Activated CD8-positive, alpha-beta T cell treated with anti-CD3 and anti-CD28 coated beads for 36 hours (primary cell): ENCODE measurements at regions not wholly inside any gene's neighbourhood (a gene's known extent, or its start where the extent isn't known, plus 50 kb on each side); places are given as distances from the start of the nearest gene placed in this dataset.

Experiments used
- ATAC-seq: fragments of 200-7000 bp; cut with Tn5 transposase; one replicate; pipeline ENCODE4 v1.10.0; 2021; ENCODE audit warnings: mild to moderate bottlenecking, moderate library complexity
- CTCF ChIA-PET: fragments of 350-600 bp; sonication (Branson Sonifier 250); formaldehyde crosslinking; loops from one replicate; lab custom pipeline; 2021; ENCODE audit warnings: antibody characterized with exemption; lab: Charles Lee
- POLR2A ChIA-PET: fragments of 350-600 bp; sonication (Branson Sonifier 250); formaldehyde crosslinking; loops from one replicate; lab custom pipeline; 2021; ENCODE audit warnings: antibody characterized with exemption; lab: Charles Lee
- DNase-seq: peaks from one replicate; pipeline ENCODE4 v3.0.0-alpha.2; 2020
- H3K27ac Mint-ChIP-seq: one replicate; pipeline ENCODE4 v1.8.0; 2021; ENCODE audit warnings: mild to moderate bottlenecking, mixed read lengths
- H3K27me3 Mint-ChIP-seq: one replicate; pipeline ENCODE4 v1.8.0; 2021; ENCODE audit warnings: mixed read lengths
- H3K36me3 Mint-ChIP-seq: one replicate; pipeline ENCODE4 v1.8.0; 2021; ENCODE audit warnings: low read depth, mixed read lengths
- H3K4me1 Mint-ChIP-seq: one replicate; pipeline ENCODE4 v1.8.0; 2021; ENCODE audit warnings: low read depth, mixed read lengths
- H3K4me3 Mint-ChIP-seq: one replicate; pipeline ENCODE4 v1.8.0; 2021; ENCODE audit warnings: mild to moderate bottlenecking, moderate library complexity, mixed read lengths
- H3K9me3 Mint-ChIP-seq: one replicate; pipeline ENCODE4 v1.8.0; 2021; ENCODE audit warnings: mixed read lengths
- intact Hi-C: fragments of 100-400 bp; cut with micrococcal nuclease; formaldehyde crosslinking; loops from one replicate; pipeline ENCODE4 v1.10.0; 2022
- TF ChIP-seq, protein P1 (sequence below): fragments of 200-600 bp; IDR thresholded peaks from one replicate; pipeline ENCODE4 v1.8.0; 2022; ENCODE audit warnings: antibody characterized with exemption, mild to moderate bottlenecking

DNA sequence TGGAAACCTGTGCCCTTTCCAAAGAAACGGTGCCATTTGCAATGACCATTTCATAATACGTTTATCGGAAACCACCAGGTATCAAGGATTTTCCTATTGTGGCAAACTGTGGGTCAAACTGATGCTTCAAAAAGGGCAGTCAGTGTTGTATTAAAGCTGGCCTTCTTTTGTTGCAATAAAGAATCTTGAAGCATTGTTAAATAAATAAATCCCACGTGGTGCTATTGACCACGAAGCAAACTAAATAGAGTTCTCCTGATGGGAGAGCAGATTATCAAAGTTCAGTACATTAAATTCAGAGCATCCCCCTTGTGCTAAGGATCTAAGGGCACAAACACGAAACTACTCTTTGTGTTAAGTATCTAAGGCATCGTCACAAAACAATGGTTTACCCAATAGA lies 545.9 kb upstream of the MIR17HG start:
- ATAC-seq (no peak), DNase-seq (no peak)
- no peaks in the 10 kb centered on the region for H3K9me3 Mint-ChIP-seq
- no peaks in the 10 kb centered on the region for H3K4me1 Mint-ChIP-seq
- POLR2A ChIA-PET: no interaction called here
- H3K36me3 Mint-ChIP-seq: no peaks in the 10 kb centered on the region
- H3K27me3 Mint-ChIP-seq: no peaks in the 10 kb centered on the region
- TF ChIP-seq, protein P1, sequence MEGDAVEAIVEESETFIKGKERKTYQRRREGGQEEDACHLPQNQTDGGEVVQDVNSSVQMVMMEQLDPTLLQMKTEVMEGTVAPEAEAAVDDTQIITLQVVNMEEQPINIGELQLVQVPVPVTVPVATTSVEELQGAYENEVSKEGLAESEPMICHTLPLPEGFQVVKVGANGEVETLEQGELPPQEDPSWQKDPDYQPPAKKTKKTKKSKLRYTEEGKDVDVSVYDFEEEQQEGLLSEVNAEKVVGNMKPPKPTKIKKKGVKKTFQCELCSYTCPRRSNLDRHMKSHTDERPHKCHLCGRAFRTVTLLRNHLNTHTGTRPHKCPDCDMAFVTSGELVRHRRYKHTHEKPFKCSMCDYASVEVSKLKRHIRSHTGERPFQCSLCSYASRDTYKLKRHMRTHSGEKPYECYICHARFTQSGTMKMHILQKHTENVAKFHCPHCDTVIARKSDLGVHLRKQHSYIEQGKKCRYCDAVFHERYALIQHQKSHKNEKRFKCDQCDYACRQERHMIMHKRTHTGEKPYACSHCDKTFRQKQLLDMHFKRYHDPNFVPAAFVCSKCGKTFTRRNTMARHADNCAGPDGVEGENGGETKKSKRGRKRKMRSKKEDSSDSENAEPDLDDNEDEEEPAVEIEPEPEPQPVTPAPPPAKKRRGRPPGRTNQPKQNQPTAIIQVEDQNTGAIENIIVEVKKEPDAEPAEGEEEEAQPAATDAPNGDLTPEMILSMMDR: no peak
- no peak overlapping the region for H3K27ac Mint-ChIP-seq
- intact Hi-C loops: no loop called here
- CTCF ChIA-PET: no interaction called here
- no peak overlapping the region for H3K4me3 Mint-ChIP-seq

GRCh38 chr13:90803210-90803609 lies 544.3 kb upstream of the MIR17HG start:
- peaks cover 2% of the 10 kb centered on the region for H3K9me3 Mint-ChIP-seq
- no peaks in the 10 kb centered on the region for H3K36me3 Mint-ChIP-seq
- no peak for ATAC-seq
- no peaks in the 10 kb centered on the region for H3K4me1 Mint-ChIP-seq
- TF ChIP-seq, protein P1: no peak
- no peak overlapping the region for H3K27ac Mint-ChIP-seq
- H3K27me3 Mint-ChIP-seq: no peaks in the 10 kb centered on the region
- ChIA-PET POLR2A (no interaction called here), CTCF (no interaction called here)
- intact Hi-C loops: no loop called here
- no peak overlapping the region for H3K4me3 Mint-ChIP-seq
- DNase-seq: no peak

DNA sequence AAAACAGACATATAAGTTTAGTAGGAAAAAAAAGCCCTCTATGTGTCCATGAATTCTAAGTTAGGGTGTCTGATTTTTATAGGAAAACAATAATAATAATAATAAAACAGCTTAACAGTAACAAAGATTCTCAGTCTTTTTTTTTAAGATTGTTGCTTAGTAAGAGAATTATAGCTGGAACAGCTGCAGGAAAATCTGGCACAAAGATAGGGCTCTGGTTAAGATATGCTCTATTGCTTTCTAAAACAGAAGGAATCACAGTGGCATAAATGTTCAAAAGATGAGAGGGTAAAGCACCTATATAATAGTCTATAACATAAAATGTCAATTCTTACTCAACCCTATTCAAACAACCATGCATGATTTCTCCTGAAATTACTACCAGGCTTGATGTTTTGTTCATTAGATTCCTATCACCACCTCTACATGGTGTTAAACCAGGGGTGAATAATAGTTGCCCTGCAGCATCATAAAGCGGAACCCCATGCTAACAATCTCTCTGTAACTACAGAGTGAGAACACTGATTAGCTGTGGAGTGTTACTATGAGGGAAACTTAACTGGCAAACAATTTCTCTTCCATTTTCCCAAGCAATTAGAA lies 541.4 kb upstream of the MIR17HG start:
- peaks cover 2% of the 10 kb centered on the region for H3K9me3 Mint-ChIP-seq
- no peaks in the 10 kb centered on the region for H3K36me3 Mint-ChIP-seq
- intact Hi-C loops: no loop called here
- H3K27ac Mint-ChIP-seq: no peak overlapping the region
- CTCF ChIA-PET: no interaction called here
- no peak overlapping the region for H3K4me3 Mint-ChIP-seq
- DNase-seq (no peak), ATAC-seq (no peak)
- no peaks in the 10 kb centered on the region for H3K27me3 Mint-ChIP-seq
- POLR2A ChIA-PET: no interaction called here
- TF ChIP-seq, protein P1: no peak
- H3K4me1 Mint-ChIP-seq: no peaks in the 10 kb centered on the region

DNA sequence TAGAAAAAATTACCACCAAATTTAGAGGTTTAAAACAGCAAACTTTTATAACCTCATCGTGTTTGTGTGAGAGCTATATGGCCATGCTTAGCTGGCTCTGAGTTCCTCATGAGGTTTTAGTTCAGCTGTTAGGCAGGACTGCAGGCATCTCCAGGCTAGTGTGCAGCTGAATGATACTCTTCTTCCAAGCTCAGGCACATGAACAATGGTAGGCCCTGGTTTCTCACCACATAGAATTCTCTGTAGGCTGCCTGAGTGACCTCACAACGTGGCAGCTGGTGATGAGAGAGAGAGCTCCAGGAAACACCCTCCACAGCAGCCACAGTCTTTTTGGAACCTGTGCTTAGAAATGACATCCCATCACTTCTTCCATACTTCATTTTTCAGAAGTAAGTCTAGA lies 540.6 kb upstream of the MIR17HG start:
- intact Hi-C loops: no loop called here
- ChIA-PET CTCF (no interaction called here), POLR2A (no interaction called here)
- Mint-ChIP-seq H3K9me3 (peaks cover 2% of the 10 kb centered on the region), H3K4me1 (no peaks in the 10 kb centered on the region), H3K4me3 (no peak overlapping the region), H3K27ac (no peak overlapping the region), H3K36me3 (no peaks in the 10 kb centered on the region), H3K27me3 (no peaks in the 10 kb centered on the region)
- TF ChIP-seq, protein P1: no peak
- no peak for DNase-seq
- ATAC-seq: no peak

DNA sequence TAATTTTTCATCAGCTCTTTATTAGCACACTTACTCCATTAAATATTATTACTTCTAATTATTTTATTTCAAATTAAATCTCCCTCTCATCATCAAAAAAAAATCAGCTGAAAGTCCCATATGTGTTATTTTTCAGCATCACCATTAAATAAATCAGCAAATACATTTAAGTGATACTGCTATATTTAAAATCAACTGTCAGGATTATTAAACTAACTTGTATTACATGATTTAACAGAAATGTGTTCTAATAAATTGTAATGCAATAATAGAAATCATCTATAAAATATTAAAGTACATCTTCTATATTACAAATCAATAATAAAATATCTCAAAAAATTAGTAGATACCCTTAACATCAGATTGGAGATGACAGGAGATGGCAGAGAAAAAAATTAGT lies 538.6 kb upstream of the MIR17HG start:
- H3K4me3 Mint-ChIP-seq: no peak overlapping the region
- TF ChIP-seq, protein P1: no peak

More for the DNA sequence above, 538.6 kb upstream of the MIR17HG start:
- DNase-seq (no peak), ATAC-seq (no peak)
- H3K36me3 Mint-ChIP-seq: no peaks in the 10 kb centered on the region
- ChIA-PET POLR2A (no interaction called here), CTCF (no interaction called here)
- H3K27ac Mint-ChIP-seq: no peak overlapping the region
- H3K9me3 Mint-ChIP-seq: peaks cover 2% of the 10 kb centered on the region
- H3K27me3 Mint-ChIP-seq: no peaks in the 10 kb centered on the region
- H3K4me1 Mint-ChIP-seq: no peaks in the 10 kb centered on the region
- intact Hi-C loops: no loop called here
